ENCODE measurements at regions not wholly inside any gene's neighbourhood (a gene's known extent, or its start where the extent isn't known, plus 50 kb on each side); places are given as distances from the start of the nearest gene placed in this dataset.

GRCh38 chrX:13927175-13927574 lies 102.5 kb downstream of the GEMIN8 start:
- TF ChIP-seq POLR2A (IDR thresholded peaks at IDR 0.05) = no peak
- TF ChIP-seq CTCF (IDR thresholded peaks at IDR 0.05 in 8 of 11, conservative IDR thresholded peaks at IDR 0.05 in 3 of 11) = no peak

Measured in spleen (tissue), 7 donors.